ENCODE measurements at regions not wholly inside any gene's neighbourhood (a gene's known extent, or its start where the extent isn't known, plus 50 kb on each side); places are given as distances from the start of the nearest gene placed in this dataset.

DNA sequence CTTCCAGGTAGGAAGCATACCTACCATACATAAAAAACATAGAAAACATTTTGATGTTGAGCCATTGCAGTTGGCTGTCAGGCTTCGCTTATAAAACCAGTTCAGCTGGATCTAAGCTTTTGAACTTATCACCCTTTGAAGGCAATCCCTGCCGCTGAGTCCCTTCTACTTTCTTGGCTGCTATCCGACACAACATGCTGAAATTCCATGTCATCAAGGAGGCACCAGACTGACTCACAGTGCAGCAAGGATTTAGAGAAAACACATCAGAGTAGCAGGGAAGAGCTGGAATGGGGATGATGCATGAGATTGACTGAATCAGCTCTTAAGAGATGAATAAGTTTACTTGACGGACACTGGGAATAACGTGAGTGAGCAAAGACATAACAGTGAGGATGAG, 135.0 kb upstream of the MAN1A1 start:
- ATAC-seq = no peak

GRCh38 chr6:119483908-119484307, 134.3 kb upstream of the MAN1A1 start:
- POLR2A ChIA-PET = no interaction called here
- no peak overlapping the region for H3K27ac Mint-ChIP-seq
- no peaks in the 10 kb centered on the region for H3K4me1 Mint-ChIP-seq
- H3K36me3 Mint-ChIP-seq = no peaks in the 10 kb centered on the region
- H3K4me3 Mint-ChIP-seq = no peak overlapping the region
- CTCF ChIA-PET = interaction anchor here (1.0 kb wide), 1 partner anchor 355 kb away, joined by 3 read pairs; no protein-coding TSS in a partner anchor
- ATAC-seq (no peak), DNase-seq (ENCODE audit: low spot score) (no peak)
- H3K27me3 Mint-ChIP-seq (ENCODE audit: low read depth) = no peaks in the 10 kb centered on the region
- H3K9me3 Mint-ChIP-seq = peaks cover 4% of the 10 kb centered on the region; the same call in 1 of the 2 replicates
- TF ChIP-seq ZNF671 (CRISPR knock-in tag; IDR thresholded peaks at IDR 0.05) (no peak), TP53 (CRISPR knock-in tag; IDR thresholded peaks at IDR 0.05) (no peak), NR2C2 (CRISPR knock-in tag; IDR thresholded peaks at IDR 0.05) (no peak), SP1 (CRISPR knock-in tag; conservative IDR thresholded peaks at IDR 0.05) (no peak), NFYB (CRISPR knock-in tag; conservative IDR thresholded peaks at IDR 0.05; ENCODE audit: low read depth) (no peak), ZBTB21 (CRISPR knock-in tag; IDR thresholded peaks at IDR 0.05; ENCODE audit: borderline replicate concordance) (no peak), TEAD1 (CRISPR knock-in tag; IDR thresholded peaks at IDR 0.05) (no peak), RORB (CRISPR knock-in tag; IDR thresholded peaks at IDR 0.05) (no peak), ZNF263 (CRISPR knock-in tag; IDR thresholded peaks at IDR 0.05; ENCODE audit: low read depth) (no peak)
- TF ChIP-seq, protein P1, sequence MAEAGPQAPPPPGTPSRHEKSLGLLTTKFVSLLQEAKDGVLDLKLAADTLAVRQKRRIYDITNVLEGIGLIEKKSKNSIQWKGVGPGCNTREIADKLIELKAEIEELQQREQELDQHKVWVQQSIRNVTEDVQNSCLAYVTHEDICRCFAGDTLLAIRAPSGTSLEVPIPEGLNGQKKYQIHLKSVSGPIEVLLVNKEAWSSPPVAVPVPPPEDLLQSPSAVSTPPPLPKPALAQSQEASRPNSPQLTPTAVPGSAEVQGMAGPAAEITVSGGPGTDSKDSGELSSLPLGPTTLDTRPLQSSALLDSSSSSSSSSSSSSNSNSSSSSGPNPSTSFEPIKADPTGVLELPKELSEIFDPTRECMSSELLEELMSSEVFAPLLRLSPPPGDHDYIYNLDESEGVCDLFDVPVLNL (CRISPR knock-in tag; IDR thresholded peaks at IDR 0.05; ENCODE audit: borderline replicate concordance, low read depth) = no peak

More for the DNA sequence above, 135.0 kb upstream of the MAN1A1 start:
- Mint-ChIP-seq H3K9me3 (peaks cover 4% of the 10 kb centered on the region; the same call in 1 of the 2 replicates), H3K36me3 (no peaks in the 10 kb centered on the region), H3K27ac (no peak overlapping the region), H3K4me1 (no peaks in the 10 kb centered on the region), H3K27me3 (ENCODE audit: low read depth) (no peaks in the 10 kb centered on the region), H3K4me3 (no peak overlapping the region)
- POLR2A ChIA-PET = no interaction called here
- DNase-seq (ENCODE audit: low spot score) = no peak
- CTCF ChIA-PET = interaction anchor here (1.0 kb wide), 1 partner anchor 355 kb away, joined by 3 read pairs; no protein-coding TSS in a partner anchor
- TF ChIP-seq CDX4 (CRISPR knock-in tag; IDR thresholded peaks at IDR 0.05; ENCODE audit: borderline replicate concordance) (no peak), CBFB (CRISPR knock-in tag; IDR thresholded peaks at IDR 0.05; ENCODE audit: low read depth) (no peak), NFYB (CRISPR knock-in tag; conservative IDR thresholded peaks at IDR 0.05; ENCODE audit: low read depth) (no peak), OVOL2 (CRISPR knock-in tag; IDR thresholded peaks at IDR 0.05; ENCODE audit: borderline replicate concordance) (no peak), GTF2I (CRISPR knock-in tag; conservative IDR thresholded peaks at IDR 0.05) (no peak)
- TF ChIP-seq, protein P2, sequence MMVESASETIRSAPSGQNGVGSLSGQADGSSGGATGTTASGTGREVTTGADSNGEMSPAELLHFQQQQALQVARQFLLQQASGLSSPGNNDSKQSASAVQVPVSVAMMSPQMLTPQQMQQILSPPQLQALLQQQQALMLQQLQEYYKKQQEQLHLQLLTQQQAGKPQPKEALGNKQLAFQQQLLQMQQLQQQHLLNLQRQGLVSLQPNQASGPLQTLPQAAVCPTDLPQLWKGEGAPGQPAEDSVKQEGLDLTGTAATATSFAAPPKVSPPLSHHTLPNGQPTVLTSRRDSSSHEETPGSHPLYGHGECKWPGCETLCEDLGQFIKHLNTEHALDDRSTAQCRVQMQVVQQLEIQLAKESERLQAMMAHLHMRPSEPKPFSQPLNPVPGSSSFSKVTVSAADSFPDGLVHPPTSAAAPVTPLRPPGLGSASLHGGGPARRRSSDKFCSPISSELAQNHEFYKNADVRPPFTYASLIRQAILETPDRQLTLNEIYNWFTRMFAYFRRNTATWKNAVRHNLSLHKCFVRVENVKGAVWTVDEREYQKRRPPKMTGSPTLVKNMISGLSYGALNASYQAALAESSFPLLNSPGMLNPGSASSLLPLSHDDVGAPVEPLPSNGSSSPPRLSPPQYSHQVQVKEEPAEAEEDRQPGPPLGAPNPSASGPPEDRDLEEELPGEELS (CRISPR knock-in tag; IDR thresholded peaks at IDR 0.05) = no peak
- TF ChIP-seq, protein P3, sequence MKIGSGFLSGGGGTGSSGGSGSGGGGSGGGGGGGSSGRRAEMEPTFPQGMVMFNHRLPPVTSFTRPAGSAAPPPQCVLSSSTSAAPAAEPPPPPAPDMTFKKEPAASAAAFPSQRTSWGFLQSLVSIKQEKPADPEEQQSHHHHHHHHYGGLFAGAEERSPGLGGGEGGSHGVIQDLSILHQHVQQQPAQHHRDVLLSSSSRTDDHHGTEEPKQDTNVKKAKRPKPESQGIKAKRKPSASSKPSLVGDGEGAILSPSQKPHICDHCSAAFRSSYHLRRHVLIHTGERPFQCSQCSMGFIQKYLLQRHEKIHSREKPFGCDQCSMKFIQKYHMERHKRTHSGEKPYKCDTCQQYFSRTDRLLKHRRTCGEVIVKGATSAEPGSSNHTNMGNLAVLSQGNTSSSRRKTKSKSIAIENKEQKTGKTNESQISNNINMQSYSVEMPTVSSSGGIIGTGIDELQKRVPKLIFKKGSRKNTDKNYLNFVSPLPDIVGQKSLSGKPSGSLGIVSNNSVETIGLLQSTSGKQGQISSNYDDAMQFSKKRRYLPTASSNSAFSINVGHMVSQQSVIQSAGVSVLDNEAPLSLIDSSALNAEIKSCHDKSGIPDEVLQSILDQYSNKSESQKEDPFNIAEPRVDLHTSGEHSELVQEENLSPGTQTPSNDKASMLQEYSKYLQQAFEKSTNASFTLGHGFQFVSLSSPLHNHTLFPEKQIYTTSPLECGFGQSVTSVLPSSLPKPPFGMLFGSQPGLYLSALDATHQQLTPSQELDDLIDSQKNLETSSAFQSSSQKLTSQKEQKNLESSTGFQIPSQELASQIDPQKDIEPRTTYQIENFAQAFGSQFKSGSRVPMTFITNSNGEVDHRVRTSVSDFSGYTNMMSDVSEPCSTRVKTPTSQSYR (CRISPR knock-in tag; IDR thresholded peaks at IDR 0.05) = no peak
- TF ChIP-seq, protein P4, sequence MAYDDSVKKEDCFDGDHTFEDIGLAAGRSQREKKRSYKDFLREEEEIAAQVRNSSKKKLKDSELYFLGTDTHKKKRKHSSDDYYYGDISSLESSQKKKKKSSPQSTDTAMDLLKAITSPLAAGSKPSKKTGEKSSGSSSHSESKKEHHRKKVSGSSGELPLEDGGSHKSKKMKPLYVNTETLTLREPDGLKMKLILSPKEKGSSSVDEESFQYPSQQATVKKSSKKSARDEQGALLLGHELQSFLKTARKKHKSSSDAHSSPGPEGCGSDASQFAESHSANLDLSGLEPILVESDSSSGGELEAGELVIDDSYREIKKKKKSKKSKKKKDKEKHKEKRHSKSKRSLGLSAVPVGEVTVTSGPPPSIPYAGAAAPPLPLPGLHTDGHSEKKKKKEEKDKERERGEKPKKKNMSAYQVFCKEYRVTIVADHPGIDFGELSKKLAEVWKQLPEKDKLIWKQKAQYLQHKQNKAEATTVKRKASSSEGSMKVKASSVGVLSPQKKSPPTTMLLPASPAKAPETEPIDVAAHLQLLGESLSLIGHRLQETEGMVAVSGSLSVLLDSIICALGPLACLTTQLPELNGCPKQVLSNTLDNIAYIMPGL (CRISPR knock-in tag; IDR thresholded peaks at IDR 0.05) = no peak
- TF ChIP-seq, protein P5, sequence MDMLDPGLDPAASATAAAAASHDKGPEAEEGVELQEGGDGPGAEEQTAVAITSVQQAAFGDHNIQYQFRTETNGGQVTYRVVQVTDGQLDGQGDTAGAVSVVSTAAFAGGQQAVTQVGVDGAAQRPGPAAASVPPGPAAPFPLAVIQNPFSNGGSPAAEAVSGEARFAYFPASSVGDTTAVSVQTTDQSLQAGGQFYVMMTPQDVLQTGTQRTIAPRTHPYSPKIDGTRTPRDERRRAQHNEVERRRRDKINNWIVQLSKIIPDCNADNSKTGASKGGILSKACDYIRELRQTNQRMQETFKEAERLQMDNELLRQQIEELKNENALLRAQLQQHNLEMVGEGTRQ (CRISPR knock-in tag; IDR thresholded peaks at IDR 0.05) = no peak
